Fibroblast of skin of left quadriceps (primary cell): ENCODE measurements at regions not wholly inside any gene's neighbourhood (a gene's known extent, or its start where the extent isn't known, plus 50 kb on each side); places are given as distances from the start of the nearest gene placed in this dataset.

Experiments used
- DNase-seq, 2 experiments: peaks; one replicate each; pipeline ENCODE4 v3.0.0-alpha.2; 2013; ENCODE audit warnings: low read depth in 2 of 2

- DNase-seq, result no peak
These were observed 1280.2 kb upstream of the WWC1 start for GRCh38 chr5:167011196-167011595.

- no peak for DNase-seq
These were observed 1279.1 kb upstream of the WWC1 start for GRCh38 chr5:167012123-167013034.

DNA sequence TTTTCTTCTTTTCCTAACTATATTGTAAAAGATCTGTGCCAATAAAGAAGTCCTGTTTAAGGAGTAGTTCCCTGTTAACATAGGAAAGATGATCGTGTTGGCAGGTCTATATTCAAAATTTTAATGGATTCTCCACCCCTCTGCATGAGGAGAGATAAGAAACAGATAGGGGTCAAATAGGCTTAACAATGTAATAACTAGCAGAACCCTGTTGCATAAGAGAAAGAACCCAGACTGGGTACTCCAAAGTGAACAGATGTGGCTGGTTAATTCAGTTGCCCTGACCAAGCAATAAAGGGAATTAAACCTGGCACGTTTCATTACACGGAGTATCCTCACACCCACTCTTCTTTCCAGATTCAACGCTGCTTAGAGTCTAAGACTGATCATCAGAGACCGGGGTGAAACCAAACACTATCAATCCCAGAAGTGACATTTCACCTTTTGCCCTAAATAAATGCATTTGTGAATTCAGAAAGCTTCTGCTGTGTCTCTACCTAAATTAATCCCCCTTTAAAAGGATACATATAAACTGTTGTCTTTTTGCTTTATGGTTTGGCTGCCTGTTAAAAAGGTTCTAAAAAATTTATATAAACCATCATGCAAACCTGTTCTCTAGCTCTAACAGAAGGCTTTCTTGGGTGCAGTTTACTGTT is 1276.9 kb upstream of the WWC1 start:
- no peak for DNase-seq

- no peak for DNase-seq
These were observed 1271.0 kb upstream of the WWC1 start for GRCh38 chr5:167020418-167020817.

DNA sequence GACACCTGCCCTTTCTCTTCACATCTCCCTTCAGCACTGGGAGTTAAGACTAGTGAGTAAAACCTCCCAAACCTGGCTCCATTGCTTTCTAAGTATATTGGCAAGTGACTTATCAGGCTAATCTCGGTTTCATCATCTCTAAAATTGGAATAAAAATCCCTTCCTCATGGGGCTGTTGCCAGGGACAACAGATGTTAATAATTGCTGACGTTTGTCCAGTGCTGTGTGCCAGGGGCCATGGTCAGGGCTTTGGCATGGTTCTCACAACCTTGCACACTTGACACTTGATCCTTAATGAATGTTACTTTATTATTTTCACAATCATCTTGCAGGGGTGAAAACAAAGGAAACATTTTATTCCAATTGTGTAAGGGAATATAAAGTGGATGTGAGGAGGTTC is 1262.0 kb upstream of the WWC1 start:
- no peak for DNase-seq

GRCh38 chr5:167030500-167031120 is 1260.8 kb upstream of the WWC1 start:
- DNase-seq, result no peak

DNA sequence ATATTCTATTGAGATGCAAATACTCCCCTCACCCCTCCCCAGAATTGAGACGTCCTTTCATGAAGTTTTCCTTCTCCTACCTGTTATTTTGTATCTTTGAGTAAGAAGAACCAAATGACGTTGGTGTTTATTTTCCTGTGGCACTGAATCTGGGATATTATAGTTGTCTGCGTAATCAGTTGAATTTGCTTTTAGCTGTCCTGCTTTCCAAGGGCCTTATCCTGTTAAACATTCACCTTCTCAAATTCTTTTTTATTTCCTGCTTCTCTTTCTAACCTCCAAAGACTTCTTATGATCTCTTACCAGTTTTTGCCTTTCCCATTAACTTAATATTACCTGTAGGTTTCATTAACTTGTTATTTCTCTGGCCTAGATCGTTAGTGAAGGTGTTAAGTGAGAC is 1254.9 kb upstream of the WWC1 start:
- no peak for DNase-seq

DNA sequence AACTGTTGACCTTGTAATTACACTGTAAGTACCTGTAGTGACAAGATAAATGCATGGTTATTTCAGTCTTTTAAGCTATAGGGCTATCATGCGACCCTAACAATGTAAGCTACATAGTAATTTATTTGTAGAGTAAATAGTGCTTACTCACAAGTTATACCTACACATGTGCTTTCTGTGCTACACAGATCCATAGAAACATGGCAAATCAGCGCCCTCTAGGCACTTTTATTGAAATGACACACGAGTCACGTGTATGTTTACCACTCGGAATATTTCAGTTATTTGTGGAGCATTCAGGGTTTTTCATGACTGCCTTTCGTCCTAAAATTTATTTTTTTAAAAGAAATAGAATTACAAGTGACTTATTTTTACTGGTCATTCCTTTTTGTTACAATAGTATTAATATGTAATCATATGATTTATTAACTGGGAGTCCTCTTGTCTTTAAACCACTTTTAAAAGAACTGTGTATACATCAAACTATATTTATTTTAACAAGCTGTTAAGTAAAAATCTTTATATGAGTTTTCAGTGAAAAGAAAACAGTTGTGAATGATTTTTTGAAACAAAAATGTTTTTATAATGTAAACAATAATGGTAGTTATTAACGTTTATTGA is 1242.3 kb upstream of the WWC1 start:
- DNase-seq, result peak; percentile 24

GRCh38 chr5:167049771-167050567 is 1241.5 kb upstream of the WWC1 start:
- DNase-seq, result no peak

GRCh38 chr5:167050568-167051401 is 1240.7 kb upstream of the WWC1 start:
- no peak for DNase-seq

- DNase-seq, result no peak
These were observed 1240.1 kb upstream of the WWC1 start for GRCh38 chr5:167051402-167051768.

DNA sequence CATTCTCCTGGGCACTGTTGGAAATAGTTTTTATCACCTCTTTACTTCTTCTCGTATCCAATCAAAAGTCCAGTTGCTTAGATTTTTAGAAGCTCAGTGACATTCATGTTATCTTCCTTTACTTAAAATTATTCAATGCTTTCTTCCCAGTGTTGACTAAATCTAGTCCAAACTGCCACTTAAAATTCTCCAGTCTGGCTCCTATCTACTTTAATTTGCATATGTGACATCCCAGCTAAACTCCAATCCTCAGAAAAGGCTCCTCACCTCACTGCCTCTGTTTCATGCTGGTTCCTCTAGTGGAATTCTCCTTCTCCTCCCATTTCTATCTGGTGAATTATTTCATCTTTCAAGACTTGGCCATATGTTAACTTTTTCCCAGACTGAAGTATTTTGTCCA is 1238.7 kb upstream of the WWC1 start:
- DNase-seq, result no peak

DNA sequence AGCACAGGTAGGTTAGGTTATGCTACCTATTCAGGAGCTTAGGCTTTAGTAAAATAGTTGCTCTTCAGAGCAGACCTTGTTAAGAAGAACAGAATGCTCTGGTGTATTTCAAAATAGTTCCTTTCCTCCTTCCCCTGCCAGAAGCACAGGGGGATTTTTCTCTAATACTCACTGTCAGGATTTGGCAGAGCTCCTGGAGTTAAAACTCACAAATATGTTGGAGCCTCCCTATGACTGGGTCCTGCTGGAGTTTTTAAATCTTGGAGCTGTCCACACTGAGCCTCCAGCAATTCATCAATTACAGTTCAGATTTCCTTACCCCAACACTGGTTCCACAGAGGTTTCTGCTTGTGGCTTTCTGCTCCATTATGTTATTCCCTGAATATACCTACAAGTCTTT is 1233.8 kb upstream of the WWC1 start:
- DNase-seq, result peak; percentile 39

- DNase-seq, result no peak
These were observed 1229.8 kb upstream of the WWC1 start for GRCh38 chr5:167061695-167062094.

- DNase-seq, result no peak
These were observed 1228.3 kb upstream of the WWC1 start for GRCh38 chr5:167063116-167063515.

DNA sequence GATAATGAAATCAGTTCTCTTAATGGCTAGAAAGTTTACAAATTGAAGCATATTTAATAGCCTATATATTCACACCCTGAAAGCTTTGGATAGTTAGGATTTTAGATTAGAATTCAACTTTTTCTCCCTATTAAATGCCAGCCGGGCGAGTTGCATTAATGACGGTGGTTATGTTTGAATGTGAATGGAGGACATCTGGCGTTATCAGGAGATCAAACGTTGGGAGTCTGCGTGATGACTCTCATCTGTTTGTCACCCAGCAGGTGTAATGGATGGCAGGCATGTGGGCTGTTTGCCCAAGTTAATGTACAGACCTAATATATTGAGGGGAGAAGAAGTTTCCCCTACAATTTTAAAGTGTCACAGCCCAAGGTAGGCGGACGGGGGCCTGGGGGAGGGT is 1227.7 kb upstream of the WWC1 start:
- no peak for DNase-seq

GRCh38 chr5:167064198-167064776 is 1227.2 kb upstream of the WWC1 start:
- no peak for DNase-seq

GRCh38 chr5:167065794-167066193 is 1225.7 kb upstream of the WWC1 start:
- no peak for DNase-seq

- DNase-seq, result no peak
These were observed 1219.3 kb upstream of the WWC1 start for GRCh38 chr5:167071981-167072610.

GRCh38 chr5:167081561-167081960 is 1209.9 kb upstream of the WWC1 start:
- DNase-seq, result no peak
